Esophagus muscularis mucosa (tissue), 4 donors: ENCODE measurements at regions not wholly inside any gene's neighbourhood (a gene's known extent, or its start where the extent isn't known, plus 50 kb on each side); places are given as distances from the start of the nearest gene placed in this dataset.

Experiments used
- DNase-seq: peaks from one replicate; pipeline ENCODE4 v3.0.0-alpha.2; 2017; ENCODE audit errors: extremely low spot score
- H3K27ac ChIP-seq, 4 donors: fragments of 200-600 bp; sonication (generic); replicated peaks in 1 of 4; 1 replicate in 3 of 4; 2 replicates in 1 of 4; pipeline ENCODE4 v1.5.1; 2016 to 2019; ENCODE audit warnings: mild to moderate bottlenecking in 1 of 4
- H3K27me3 ChIP-seq, 4 donors: fragments of 200-600 bp; sonication (generic); one replicate each; pipeline versions ENCODE4 v1.5.1 to v1.6.0; 2016 to 2019
- H3K36me3 ChIP-seq, 4 donors: fragments of 200-600 bp; sonication (generic); one replicate each; pipeline ENCODE4 v1.5.1; 2016 to 2019
- H3K4me1 ChIP-seq, 4 donors: fragments of 200-600 bp; sonication (generic); one replicate each; pipeline ENCODE4 v1.5.1; 2016 to 2019
- H3K4me3 ChIP-seq, 4 donors: fragments of 200-600 bp; sonication (generic); 1 replicate in 2 of 4; 2 replicates in 2 of 4; pipeline ENCODE4 v1.5.1; 2016 to 2019; ENCODE audit warnings: mild to moderate bottlenecking in 4 of 4, moderate library complexity in 1 of 4
- H3K9me3 ChIP-seq, 4 donors: fragments of 200-600 bp; sonication (generic); 1 replicate in 3 of 4; 2 replicates in 1 of 4; pipeline ENCODE4 v1.5.1; 2016 to 2019
- CTCF ChIP-seq, 3 experiments: fragments of 200-600 bp in 2 of 3; fragments of 450-650 bp in 1 of 3; sonication (generic) in 2 of 3; IDR thresholded peaks; one replicate each; pipeline ENCODE4 v1.5.1; 2017 to 2019; ENCODE audit warnings: antibody characterized with exemption in 3 of 3, mild to moderate bottlenecking in 2 of 3, moderate library complexity in 1 of 3
- EP300 ChIP-seq: sonication (generic); formaldehyde crosslinking; IDR thresholded peaks from one replicate; pipeline ENCODE4 v1.6.1; 2017; ENCODE audit warnings: antibody characterized with exemption
- POLR2A ChIP-seq: fragments of 450-650 bp; IDR thresholded peaks from one replicate; pipeline ENCODE4 v1.6.1; 2017; ENCODE audit warnings: antibody characterized with exemption, moderate library complexity, mild to moderate bottlenecking, low read depth
- POLR2AphosphoS5 ChIP-seq, 2 donors: sonication (generic); formaldehyde crosslinking; IDR thresholded peaks; one replicate each; pipeline ENCODE4 v1.6.1; 2017; ENCODE audit warnings: antibody characterized with exemption in 2 of 2
- WGBS: methylation state at CpG from one replicate; pipeline ENCODE4 v1.1.5; 2018; 5-methylcytosine and 5-hydroxymethylcytosine counted together
- intact Hi-C: fragments of 100-400 bp; cut with DNase I; formaldehyde crosslinking; loops from one replicate; pipeline ENCODE4 v1.15.1; 2023

- H3K36me3 ChIP-seq = no peaks in the 10 kb centered on the region
- H3K4me3 ChIP-seq = no peak overlapping the region
- peak; percentile 70 for DNase-seq
- intact Hi-C loops = no loop called here
- H3K27me3 ChIP-seq = no peaks in the 10 kb centered on the region
- H3K27ac ChIP-seq = no peak overlapping the region
- WGBS = 73% methylated on average over 2 of the region's 2 CpGs
- TF ChIP-seq EP300 (no peak), POLR2A (no peak), CTCF (IDR thresholded peaks at IDR 0.05) (no peak), POLR2AphosphoS5 (IDR thresholded peaks at IDR 0.05) (no peak)
- peaks cover 0 to 3% (median 0%) of the 10 kb centered on the region in 4 donors for H3K9me3 ChIP-seq
- H3K4me1 ChIP-seq = no peaks in the 10 kb centered on the region
These were observed 339.9 kb upstream of the RGMA start for GRCh38 chr15:93428807-93429351.

GRCh38 chr15:93428150-93428549, 339.1 kb upstream of the RGMA start:
- H3K4me3 ChIP-seq = no peak overlapping the region
- no peak overlapping the region for H3K27ac ChIP-seq
- DNase-seq = peak; percentile 50
- H3K27me3 ChIP-seq = no peaks in the 10 kb centered on the region
- H3K4me1 ChIP-seq = no peaks in the 10 kb centered on the region
- peaks cover 0 to 3% (median 0%) of the 10 kb centered on the region in 4 donors for H3K9me3 ChIP-seq
- WGBS = 41% methylated on average over 3 of the region's 3 CpGs
- intact Hi-C loops = no loop called here
- TF ChIP-seq POLR2AphosphoS5 (IDR thresholded peaks at IDR 0.05) (no peak), EP300 (no peak), CTCF (IDR thresholded peaks at IDR 0.05) (no peak), POLR2A (no peak)
- H3K36me3 ChIP-seq = no peaks in the 10 kb centered on the region

- WGBS = 85% methylated on average over 9 of the region's 9 CpGs
These were observed 335.1 kb upstream of the RGMA start for GRCh38 chr15:93424131-93424530.

GRCh38 chr15:93422476-93422875, 333.5 kb upstream of the RGMA start:
- no peak overlapping the region for H3K27ac ChIP-seq
- H3K4me1 ChIP-seq = no peaks in the 10 kb centered on the region
- H3K4me3 ChIP-seq = no peak overlapping the region
- no peaks in the 10 kb centered on the region for H3K36me3 ChIP-seq
- peak; percentile 66 for DNase-seq
- TF ChIP-seq POLR2A = no peak
- no peak for TF ChIP-seq EP300
- TF ChIP-seq POLR2AphosphoS5 (IDR thresholded peaks at IDR 0.05) = no peak
- no peak for TF ChIP-seq CTCF (IDR thresholded peaks at IDR 0.05)
- H3K9me3 ChIP-seq = no peaks in the 10 kb centered on the region
- WGBS = 91% methylated on average over 5 of the region's 5 CpGs
- H3K27me3 ChIP-seq = no peaks in the 10 kb centered on the region
- intact Hi-C loops = no loop called here

More at GRCh38 chr15:93424131-93424530, 335.1 kb upstream of the RGMA start:
- no peaks in the 10 kb centered on the region for H3K4me1 ChIP-seq
- no peaks in the 10 kb centered on the region for H3K36me3 ChIP-seq
- intact Hi-C loops = no loop called here
- no peaks in the 10 kb centered on the region for H3K9me3 ChIP-seq
- TF ChIP-seq POLR2A (no peak), POLR2AphosphoS5 (IDR thresholded peaks at IDR 0.05) (no peak), EP300 (no peak), CTCF (IDR thresholded peaks at IDR 0.05) (no peak)
- no peak overlapping the region for H3K27ac ChIP-seq
- H3K27me3 ChIP-seq = no peaks in the 10 kb centered on the region
- DNase-seq = peak; percentile 66
- no peak overlapping the region for H3K4me3 ChIP-seq

- Histone ChIP-seq H3K9me3 (no peaks in the 10 kb centered on the region), H3K27ac (no peak overlapping the region), H3K4me1 (no peaks in the 10 kb centered on the region), H3K36me3 (no peaks in the 10 kb centered on the region), H3K4me3 (no peak overlapping the region), H3K27me3 (no peaks in the 10 kb centered on the region)
- intact Hi-C loops = no loop called here
- 88% methylated on average over 7 of the region's 7 CpGs for WGBS
- TF ChIP-seq EP300 (no peak), CTCF (IDR thresholded peaks at IDR 0.05) (no peak), POLR2A (no peak), POLR2AphosphoS5 (IDR thresholded peaks at IDR 0.05) (no peak)
- DNase-seq = peak; percentile 74
These were observed 331.5 kb upstream of the RGMA start for GRCh38 chr15:93420477-93420876.
